CD14-positive monocyte (primary cell): ENCODE measurements at regions not wholly inside any gene's neighbourhood (a gene's known extent, or its start where the extent isn't known, plus 50 kb on each side); places are given as distances from the start of the nearest gene placed in this dataset.

ENCODE experiments used
- DNase-seq, 3 donors: peaks; one replicate each; pipeline ENCODE4 v3.0.0-alpha.2; 2011 to 2022
- H2AFZ ChIP-seq: 2 replicates; pipeline ENCODE4 v1.6.0; 2012; ENCODE audit warnings: mild to moderate bottlenecking, low read depth, low read length, inconsistent platforms; ENCODE audit not compliant: insufficient read depth, poor library complexity, severe bottlenecking
- H3K27ac ChIP-seq, 2 donors: 1 replicate in 1 of 2; 2 replicates in 1 of 2; pipeline ENCODE4 v1.5.1; 2012 to 2013; ENCODE audit warnings: low read length in 2 of 2, control low read depth in 1 of 2, inconsistent platforms in 1 of 2, low read depth in 1 of 2, mild to moderate bottlenecking in 1 of 2
- H3K27me3 ChIP-seq, 2 donors: one replicate each; pipeline versions ENCODE4 v1.6.0 to v1.6.1; 2011 to 2013; ENCODE audit warnings: low read length in 2 of 2; ENCODE audit not compliant: control insufficient read depth in 2 of 2, insufficient read depth in 2 of 2
- H3K36me3 ChIP-seq, 2 donors: replicated peaks in 1 of 2; 1 replicate in 1 of 2; 2 replicates in 1 of 2; pipeline versions ENCODE4 v1.5.1 to v1.6.1; 2012 to 2013; ENCODE audit warnings: low read length in 2 of 2, control low read depth in 1 of 2, inconsistent platforms in 1 of 2, mild to moderate bottlenecking in 1 of 2; ENCODE audit not compliant: insufficient read depth in 2 of 2, control insufficient read depth in 1 of 2
- H3K4me1 ChIP-seq, 2 donors: 1 replicate in 1 of 2; 2 replicates in 1 of 2; pipeline versions ENCODE4 v1.5.1 to v1.6.1; 2012 to 2013; ENCODE audit warnings: low read length in 2 of 2, control low read depth in 1 of 2, inconsistent platforms in 1 of 2, mild to moderate bottlenecking in 1 of 2, moderate library complexity in 1 of 2; ENCODE audit not compliant: insufficient read depth in 2 of 2, control insufficient read depth in 1 of 2
- H3K4me2 ChIP-seq: replicated peaks from 2 replicates; pipeline ENCODE3; 2012; ENCODE audit warnings: low read length, moderate library complexity, mild to moderate bottlenecking; ENCODE audit not compliant: poor library complexity, severe bottlenecking; ENCODE audit errors: extremely low read depth
- H3K4me3 ChIP-seq, 3 experiments: fragments of 200-600 bp in 1 of 3; sonication (generic) in 1 of 3; replicated peaks in 1 of 3; 1 replicate in 2 of 3; 2 replicates in 1 of 3; pipeline ENCODE4 v1.5.1; 2011 to 2013; ENCODE audit warnings: low read length in 3 of 3, mild to moderate bottlenecking in 3 of 3, control low read depth in 2 of 3, low read depth in 2 of 3, inconsistent platforms in 1 of 3, moderate library complexity in 1 of 3
- H3K79me2 ChIP-seq: 2 replicates; pipeline ENCODE4 v1.6.0; 2012; ENCODE audit warnings: mild to moderate bottlenecking, control low read depth, inconsistent platforms, low read length, moderate library complexity; ENCODE audit not compliant: insufficient read depth
- H3K9ac ChIP-seq: 2 replicates; pipeline ENCODE4 v1.6.0; 2017; ENCODE audit warnings: low read length, mild to moderate bottlenecking; ENCODE audit not compliant: insufficient read depth, poor library complexity, severe bottlenecking
- H3K9me3 ChIP-seq, 2 donors: replicated peaks in 1 of 2; 1 replicate in 1 of 2; 2 replicates in 1 of 2; pipeline versions ENCODE4 v1.5.1 to v1.6.1; 2012 to 2013; ENCODE audit warnings: low read length in 2 of 2, control low read depth in 1 of 2; ENCODE audit not compliant: control insufficient read depth in 1 of 2, insufficient read depth in 1 of 2
- H4K20me1 ChIP-seq: 2 replicates; pipeline ENCODE4 v1.6.0; 2012; ENCODE audit warnings: mild to moderate bottlenecking, low read length, control low read depth, moderate library complexity; ENCODE audit not compliant: insufficient read depth
- H3K27ac Mint-ChIP-seq, 7 donors: one replicate each; pipeline ENCODE4 v1.8.0; 2020; ENCODE audit warnings: mild to moderate bottlenecking in 7 of 7, mixed read lengths in 7 of 7, moderate library complexity in 6 of 7, inconsistent platforms in 2 of 7
- H3K27me3 Mint-ChIP-seq, 3 donors: one replicate each; pipeline ENCODE4 v1.8.0; 2021 to 2022; ENCODE audit warnings: low read depth in 3 of 3, mild to moderate bottlenecking in 3 of 3, mixed read lengths in 3 of 3, moderate library complexity in 3 of 3, inconsistent platforms in 1 of 3
- H3K36me3 Mint-ChIP-seq, 2 donors: one replicate each; pipeline ENCODE4 v1.8.0; 2020; ENCODE audit warnings: mixed read lengths in 2 of 2, inconsistent platforms in 1 of 2, mild to moderate bottlenecking in 1 of 2
- H3K4me1 Mint-ChIP-seq: one replicate; pipeline ENCODE4 v1.8.0; 2020; ENCODE audit warnings: mild to moderate bottlenecking, mixed read lengths
- H3K4me3 Mint-ChIP-seq, 2 donors: one replicate each; pipeline ENCODE4 v1.8.0; 2020; ENCODE audit warnings: mild to moderate bottlenecking in 2 of 2, mixed read lengths in 2 of 2, moderate library complexity in 1 of 2
- H3K9me3 Mint-ChIP-seq, 7 donors: one replicate each; pipeline ENCODE4 v1.8.0; 2020 to 2022; ENCODE audit warnings: mixed read lengths in 7 of 7, mild to moderate bottlenecking in 6 of 7, moderate library complexity in 6 of 7, inconsistent platforms in 2 of 7
- CTCF ChIP-seq: fragments of 200-600 bp; IDR thresholded peaks from one replicate; pipeline ENCODE4 v1.8.0; 2022; ENCODE audit warnings: antibody characterized with exemption, mild to moderate bottlenecking
- WGBS: methylation state at CpG from one replicate; pipeline ENCODE4 v1.1.5; 2013; ENCODE audit warnings: missing lambda C conversion rate; ENCODE audit not compliant: insufficient coverage; 5-methylcytosine and 5-hydroxymethylcytosine counted together
- intact Hi-C, 2 donors: fragments of 100-400 bp; cut with micrococcal nuclease; formaldehyde crosslinking; loops; one replicate each; pipeline versions ENCODE4 v1.15.0 to v1.15.1; 2023

- TF ChIP-seq CTCF: no peak
- Histone ChIP-seq H2AFZ (no peak overlapping the region), H3K79me2 (no peaks in the 10 kb centered on the region), H3K4me3 (no peak overlapping the region), H4K20me1 (no peaks in the 10 kb centered on the region), H3K9ac (no peak overlapping the region), H3K9me3 (no peaks in the 10 kb centered on the region), H3K4me2 (no peak overlapping the region), H3K27ac (no peak overlapping the region), H3K27me3 (no peaks in the 10 kb centered on the region), H3K4me1 (no peaks in the 10 kb centered on the region), H3K36me3 (no peaks in the 10 kb centered on the region)
- WGBS: no CpG with 5 or more reads among the region's 2 CpGs
- intact Hi-C loops: no loop called here
- Mint-ChIP-seq H3K27ac (no peak overlapping the region), H3K27me3 (peaks cover 5 to 10% (median 7%) of the 10 kb centered on the region in 3 donors), H3K9me3 (peaks cover 0 to 2% (median 0%) of the 10 kb centered on the region in 7 donors), H3K4me3 (no peak overlapping the region), H3K4me1 (peaks cover 4% of the 10 kb centered on the region), H3K36me3 (no peaks in the 10 kb centered on the region)
- no peak for DNase-seq
These were observed 102.8 kb downstream of the PXDC1 start for GRCh38 chr6:3648724-3649123.

- no peaks in the 10 kb centered on the region for H3K36me3 ChIP-seq
- H4K20me1 ChIP-seq: no peaks in the 10 kb centered on the region
- DNase-seq: no peak
- no peak overlapping the region for H3K9ac ChIP-seq
- peaks cover 0 to 2% (median 0%) of the 10 kb centered on the region in 7 donors for H3K9me3 Mint-ChIP-seq
- H3K27me3 Mint-ChIP-seq: peaks cover 5 to 14% (median 7%) of the 10 kb centered on the region in 3 donors
- 96% methylated on average over 25 of the region's 27 CpGs for WGBS
- no peak overlapping the region for H3K27ac Mint-ChIP-seq
- peaks cover 4% of the 10 kb centered on the region for H3K4me1 Mint-ChIP-seq
- intact Hi-C loops: no loop called here
- no peak overlapping the region for H3K27ac ChIP-seq
- no peak for TF ChIP-seq CTCF
- H3K36me3 Mint-ChIP-seq: no peaks in the 10 kb centered on the region
- H3K4me1 ChIP-seq: no peaks in the 10 kb centered on the region
- H3K4me2 ChIP-seq: no peak overlapping the region
- no peak overlapping the region for H2AFZ ChIP-seq
- H3K4me3 Mint-ChIP-seq: no peak overlapping the region
- no peak overlapping the region for H3K4me3 ChIP-seq
- no peaks in the 10 kb centered on the region for H3K9me3 ChIP-seq
- no peaks in the 10 kb centered on the region for H3K27me3 ChIP-seq
- H3K79me2 ChIP-seq: no peaks in the 10 kb centered on the region
These were observed 104.7 kb downstream of the PXDC1 start for GRCh38 chr6:3646616-3647362.
